Osteoblast (primary cell): ENCODE measurements at regions not wholly inside any gene's neighbourhood (a gene's known extent, or its start where the extent isn't known, plus 50 kb on each side); places are given as distances from the start of the nearest gene placed in this dataset.
A peak's percentile ranks its signal among the peaks of the same experiment; 100 is the strongest.

Experiments
- DNase-seq: peaks from one replicate; pipeline ENCODE4 v3.0.0; 2011; ENCODE audit warnings: low spot score, mixed read lengths; ENCODE audit not compliant: insufficient read length; ENCODE audit errors: missing footprints
- H2AFZ ChIP-seq: 2 replicates; pipeline ENCODE4 v1.6.0; 2011; ENCODE audit warnings: mild to moderate bottlenecking, low read length
- H3K27ac ChIP-seq: 2 replicates; pipeline ENCODE4 v1.5.1; 2011; ENCODE audit warnings: mild to moderate bottlenecking, low read depth, low read length, moderate library complexity
- H3K27me3 ChIP-seq: 2 replicates; pipeline ENCODE4 v1.6.0; 2012; ENCODE audit warnings: mild to moderate bottlenecking, control low read depth, inconsistent platforms, low read length, moderate library complexity; ENCODE audit not compliant: insufficient read depth
- H3K36me3 ChIP-seq: 2 replicates; pipeline ENCODE4 v1.5.1; 2011; ENCODE audit warnings: mild to moderate bottlenecking, low read length, control low read depth, moderate library complexity; ENCODE audit not compliant: insufficient read depth
- H3K4me1 ChIP-seq: 2 replicates; pipeline ENCODE4 v1.5.1; 2011; ENCODE audit warnings: mild to moderate bottlenecking, low read length, control low read depth, moderate library complexity; ENCODE audit not compliant: insufficient read depth
- H3K4me2 ChIP-seq: 2 replicates; pipeline ENCODE4 v1.6.0; 2011; ENCODE audit warnings: mild to moderate bottlenecking, low read length; ENCODE audit not compliant: insufficient read depth
- H3K4me3 ChIP-seq: fragments of 200-600 bp; sonication (generic); 3 replicates; pipeline ENCODE4 v1.5.1; 2012; ENCODE audit warnings: mild to moderate bottlenecking, low read length, inconsistent platforms; ENCODE audit not compliant: insufficient read depth
- H3K79me2 ChIP-seq: 2 replicates; pipeline ENCODE4 v1.6.0; 2012; ENCODE audit warnings: mild to moderate bottlenecking, low read length, control low read depth, inconsistent platforms; ENCODE audit not compliant: insufficient read depth
- H3K9me3 ChIP-seq: 2 replicates; pipeline ENCODE4 v1.5.1; 2011; ENCODE audit warnings: low read depth, low read length, control low read depth
- H4K20me1 ChIP-seq: 2 replicates; pipeline ENCODE4 v1.6.0; 2012; ENCODE audit warnings: mild to moderate bottlenecking, low read length, control low read depth; ENCODE audit not compliant: insufficient read depth
- CTCF ChIP-seq: IDR thresholded peaks from 2 replicates; pipeline ENCODE4 v1.5.1; 2011; ENCODE audit warnings: mild to moderate bottlenecking, low read depth, low read length, moderate library complexity; ENCODE audit errors: extremely low read depth

GRCh38 chr2:160672211-160672610 is 178.6 kb upstream of the RBMS1 start:
- H3K4me1 ChIP-seq: peaks cover 5% of the 10 kb centered on the region
- no peaks in the 10 kb centered on the region for H4K20me1 ChIP-seq
- no peaks in the 10 kb centered on the region for H3K79me2 ChIP-seq
- H3K27ac ChIP-seq: no peak overlapping the region
- no peak overlapping the region for H2AFZ ChIP-seq
- no peaks in the 10 kb centered on the region for H3K27me3 ChIP-seq
- no peaks in the 10 kb centered on the region for H3K9me3 ChIP-seq
- H3K4me3 ChIP-seq: no peak overlapping the region
- no peak for DNase-seq
- no peak overlapping the region for H3K4me2 ChIP-seq
- TF ChIP-seq CTCF: no peak
- H3K36me3 ChIP-seq: no peaks in the 10 kb centered on the region

DNA sequence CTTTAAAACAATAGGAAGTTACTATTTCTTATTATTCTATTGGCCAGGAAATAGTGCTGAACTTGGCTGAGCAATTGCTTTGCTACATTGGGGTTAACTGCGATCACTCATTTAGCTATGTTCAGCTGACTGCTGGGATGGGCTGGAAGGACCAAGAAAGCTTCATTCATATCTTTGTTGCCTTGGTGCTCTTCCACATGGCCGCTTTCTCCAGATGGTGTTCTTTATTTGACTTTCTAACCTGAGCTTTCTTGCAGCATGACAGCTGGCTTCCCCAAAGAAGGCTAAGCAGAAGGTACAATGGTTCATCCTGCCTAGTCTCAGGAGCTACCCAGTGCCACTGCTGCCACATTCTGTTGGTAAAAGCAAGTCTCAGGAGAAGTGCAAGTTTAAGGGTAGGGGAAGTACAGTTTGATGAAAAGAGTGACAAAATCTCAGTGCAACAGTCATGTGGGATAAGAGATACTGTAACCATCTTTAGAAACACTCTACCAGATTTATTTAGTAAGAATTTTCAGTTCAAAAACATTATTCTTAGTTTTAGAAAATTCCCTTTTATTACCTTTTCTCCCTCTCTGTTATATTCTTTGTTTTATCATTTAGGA is 180.6 kb upstream of the RBMS1 start:
- TF ChIP-seq CTCF: no peak
- H3K36me3 ChIP-seq: no peaks in the 10 kb centered on the region
- no peak overlapping the region for H3K27ac ChIP-seq
- no peaks in the 10 kb centered on the region for H3K79me2 ChIP-seq
- peak; percentile 17 for DNase-seq
- no peak overlapping the region for H3K4me3 ChIP-seq
- no peaks in the 10 kb centered on the region for H4K20me1 ChIP-seq
- H3K4me1 ChIP-seq: no peaks in the 10 kb centered on the region
- no peaks in the 10 kb centered on the region for H3K9me3 ChIP-seq
- H3K27me3 ChIP-seq: no peaks in the 10 kb centered on the region
- no peak overlapping the region for H2AFZ ChIP-seq
- no peak overlapping the region for H3K4me2 ChIP-seq

DNA sequence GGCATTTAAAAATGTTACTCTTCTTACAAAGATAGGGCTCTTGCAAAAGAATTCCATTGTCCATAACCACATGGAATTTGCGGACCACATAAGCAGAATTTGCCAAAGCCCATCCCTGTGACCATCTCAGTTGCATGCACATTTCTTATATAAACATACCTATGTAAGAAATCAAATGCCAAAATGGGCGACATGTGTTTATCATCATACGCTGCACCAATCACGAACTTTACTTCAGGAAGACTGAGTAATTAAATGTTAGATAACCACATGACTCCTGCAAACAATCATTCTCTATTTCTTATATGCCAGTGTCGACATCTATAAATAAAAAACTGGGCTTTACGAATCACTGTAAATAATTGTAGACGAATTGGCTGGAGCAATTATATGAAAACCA is 186.1 kb upstream of the RBMS1 start:
- no peaks in the 10 kb centered on the region for H3K27me3 ChIP-seq
- DNase-seq: no peak
- H4K20me1 ChIP-seq: no peaks in the 10 kb centered on the region
- no peak overlapping the region for H3K4me3 ChIP-seq
- H3K4me2 ChIP-seq: no peak overlapping the region
- H3K9me3 ChIP-seq: no peaks in the 10 kb centered on the region
- no peaks in the 10 kb centered on the region for H3K4me1 ChIP-seq
- H3K27ac ChIP-seq: no peak overlapping the region
- no peak overlapping the region for H2AFZ ChIP-seq
- H3K79me2 ChIP-seq: no peaks in the 10 kb centered on the region
- TF ChIP-seq CTCF: no peak
- no peaks in the 10 kb centered on the region for H3K36me3 ChIP-seq

DNA sequence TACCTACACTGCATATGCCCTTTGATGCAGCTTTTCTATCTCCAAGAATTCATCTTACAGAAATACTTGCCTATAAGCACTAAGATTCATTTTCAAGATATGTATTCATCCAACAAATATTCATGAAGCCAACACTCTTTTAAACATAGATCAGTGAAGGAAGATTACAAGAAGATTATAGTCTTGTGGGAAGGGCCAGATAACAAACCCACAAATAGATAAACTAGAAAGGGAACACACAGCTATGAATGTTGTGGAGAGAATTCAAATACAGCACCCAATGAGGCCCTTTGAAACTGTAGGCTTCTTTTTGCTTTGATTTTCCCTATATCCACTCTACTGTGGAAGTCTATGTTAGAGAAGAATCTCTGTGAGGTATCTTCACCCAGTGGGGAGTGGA is 186.7 kb upstream of the RBMS1 start:
- Histone ChIP-seq H3K9me3 (no peaks in the 10 kb centered on the region), H3K4me3 (no peak overlapping the region), H3K4me1 (no peaks in the 10 kb centered on the region), H3K79me2 (no peaks in the 10 kb centered on the region), H4K20me1 (no peaks in the 10 kb centered on the region), H3K27ac (no peak overlapping the region), H3K4me2 (no peak overlapping the region), H2AFZ (no peak overlapping the region), H3K36me3 (no peaks in the 10 kb centered on the region), H3K27me3 (no peaks in the 10 kb centered on the region)
- no peak for TF ChIP-seq CTCF
- peak; percentile 38 for DNase-seq
